GM12878 (cell line): ENCODE measurements at regions not wholly inside any gene's neighbourhood (a gene's known extent, or its start where the extent isn't known, plus 50 kb on each side); places are given as distances from the start of the nearest gene placed in this dataset.

Experiments
- ATAC-seq: fragments of 200-7000 bp; cut with Tn5 transposase; 3 replicates; pipeline ENCODE4 v1.9.1; 2020; ENCODE audit warnings: mild to moderate bottlenecking, moderate library complexity
- BruUV-seq: library from RNA; stranded (reverse); fragments of 400-500 nt; replicated peaks from 2 replicates; lab custom pipeline; 2021; lab: Mats Ljungman, UMichigan
- CTCF ChIA-PET: fragments of 300-600 bp; sonication (Branson Sonifier 250); formaldehyde crosslinking; extraction: SDS; loops from one replicate; lab custom pipeline; 2021; ENCODE audit warnings: inconsistent platforms; lab: Yijun Ruan, JAX
- POLR2A ChIA-PET: fragments of 350-600 bp; formaldehyde crosslinking; extraction: SDS; loops from one replicate; lab custom pipeline; 2021; ENCODE audit warnings: inconsistent platforms; lab: Charles Lee
- RAD21 ChIA-PET: fragments of 300-600 bp; sonication (Branson Sonifier 250); formaldehyde crosslinking; loops from one replicate; lab custom pipeline; 2023; ENCODE audit warnings: antibody characterized with exemption; ENCODE audit not compliant: unreplicated experiment; lab: Charles Lee
- SMC1A ChIA-PET: fragments of 300-600 bp; sonication (Branson Sonifier 250); formaldehyde crosslinking; loops from one replicate; lab custom pipeline; 2023; ENCODE audit not compliant: unreplicated experiment, uncharacterized antibody; lab: Charles Lee
- DNase-seq: peaks from one replicate; pipeline ENCODE4 v3.0.0-alpha.2; 2011; ENCODE audit warnings: low read depth, low spot score
- FAIRE-seq: peaks from 3 replicates; lab custom pipeline; 2011; peaks lifted over from hg19 to GRCh38; lab: Jason Lieb, UNC
- H2AFZ ChIP-seq: 2 replicates; pipeline ENCODE4 v1.6.0; 2011; ENCODE audit warnings: low read depth, low read length, control low read depth; ENCODE audit not compliant: control insufficient read depth
- H3K27ac ChIP-seq: 2 replicates; pipeline ENCODE4 v1.5.1; 2011; ENCODE audit warnings: control low read depth; ENCODE audit not compliant: control insufficient read depth, insufficient read depth
- H3K27me3 ChIP-seq, 2 experiments: replicated peaks in 1 of 2; 2 replicates each; pipeline versions ENCODE4 v1.6.0 to v1.6.1; 2011; ENCODE audit warnings: low read length in 1 of 2; ENCODE audit not compliant: control insufficient read depth in 2 of 2, insufficient read depth in 2 of 2
- H3K36me3 ChIP-seq, 2 experiments: 2 replicates each; pipeline ENCODE4 v1.5.1; 2011; ENCODE audit warnings: low read length in 1 of 2; ENCODE audit not compliant: control insufficient read depth in 2 of 2, insufficient read depth in 2 of 2
- H3K4me1 ChIP-seq: 2 replicates; pipeline ENCODE4 v1.6.1; 2011; ENCODE audit warnings: mild to moderate bottlenecking, low read length, moderate library complexity, mixed read lengths; ENCODE audit not compliant: control insufficient read depth, insufficient read depth
- H3K4me2 ChIP-seq: 2 replicates; pipeline ENCODE4 v1.6.0; 2011; ENCODE audit warnings: control low read depth; ENCODE audit not compliant: control insufficient read depth, insufficient read depth
- H3K4me3 ChIP-seq: fragments of 200-600 bp; sonication (generic); 2 replicates; pipeline ENCODE4 v1.5.1; 2016
- H3K79me2 ChIP-seq: 2 replicates; pipeline ENCODE4 v1.6.0; 2011; ENCODE audit warnings: low read length; ENCODE audit not compliant: control insufficient read depth, insufficient read depth
- H3K9ac ChIP-seq: 2 replicates; pipeline ENCODE4 v1.8.0; 2011; ENCODE audit warnings: low read length, control low read depth, mixed read lengths; ENCODE audit not compliant: control insufficient read depth, insufficient read depth
- H3K9me3 ChIP-seq: replicated peaks from 3 replicates; pipeline ENCODE4 v1.5.1; 2011; ENCODE audit warnings: mild to moderate bottlenecking, low read length; ENCODE audit not compliant: control insufficient read depth, insufficient read depth
- H4K20me1 ChIP-seq: 2 replicates; pipeline ENCODE4 v1.6.0; 2011; ENCODE audit not compliant: control insufficient read depth, insufficient read depth
- HDAC2 ChIP-seq: fragments of 200-600 bp; sonication (generic); IDR thresholded peaks from 2 replicates; pipeline ENCODE4 v1.6.1; 2017
- JUND ChIP-seq: IDR thresholded peaks from 2 replicates; pipeline ENCODE4 v1.6.1; 2012; ENCODE audit warnings: low read depth, mild to moderate bottlenecking, low read length, improper control_type of control experiment, moderate library complexity
- NR2F1 ChIP-seq: fragments of 450-650 bp; conservative IDR thresholded peaks from 2 replicates; pipeline ENCODE4 v1.6.1; 2017; ENCODE audit warnings: mild to moderate bottlenecking
- PBX3 ChIP-seq: IDR thresholded peaks from 2 replicates; pipeline ENCODE4 v1.6.1; 2011; ENCODE audit warnings: mild to moderate bottlenecking, low read depth, low read length, moderate library complexity; ENCODE audit not compliant: insufficient replicate concordance
- PRDM15 ChIP-seq: fragments of 450-650 bp; formaldehyde crosslinking; IDR thresholded peaks from 2 replicates; pipeline ENCODE4 v1.4.0; 2020; ENCODE audit warnings: mild to moderate bottlenecking, moderate library complexity
- TAF1 ChIP-seq: IDR thresholded peaks from 2 replicates; pipeline ENCODE4 v1.6.1; 2011; ENCODE audit warnings: mild to moderate bottlenecking, low read depth, low read length, borderline replicate concordance
- USF1 ChIP-seq: IDR thresholded peaks from 2 replicates; pipeline ENCODE4 v1.6.1; 2011; ENCODE audit warnings: borderline replicate concordance, low read depth, mild to moderate bottlenecking, moderate library complexity, mixed read lengths, low read length; ENCODE audit not compliant: insufficient read depth; ENCODE audit errors: extremely low read length
- ZBTB11 ChIP-seq: fragments of 450-650 bp; formaldehyde crosslinking; IDR thresholded peaks from 2 replicates; pipeline ENCODE4 v1.5.0; 2022; ENCODE audit warnings: mild to moderate bottlenecking, missing genetic modification characterization
- ZNF384 ChIP-seq: IDR thresholded peaks from 2 replicates; pipeline ENCODE4 v1.6.1; 2012; ENCODE audit warnings: low read depth, mild to moderate bottlenecking, low read length, improper control_type of control experiment, borderline replicate concordance
- WGBS: methylation state at CpG from one replicate; pipeline ENCODE4 v1.1.6; 2016; ENCODE audit warnings: low lambda C conversion rate; ENCODE audit not compliant: insufficient replicate concordance, insufficient coverage; ENCODE audit errors: missing lambda C conversion rate; 5-methylcytosine and 5-hydroxymethylcytosine counted together
- in situ Hi-C: fragments of 300-500 bp; cut with MboI; formaldehyde crosslinking; loops from 9 replicates; pipeline ENCODE4 v1.14.3; 2018; ENCODE audit warnings: mixed read lengths
- intact Hi-C: fragments of 100-400 bp; cut with micrococcal nuclease; formaldehyde crosslinking; loops from one replicate; pipeline ENCODE4 v1.14.2; 2022; ENCODE audit not compliant: unreplicated experiment

GRCh38 chr5:17429353-17429752 is 68.7 kb upstream of the TAF11L2 start (continued):
- TF ChIP-seq USF1: no peak

- peaks cover 11% of the 10 kb centered on the region for H3K4me1 ChIP-seq
- ATAC-seq (no peak), DNase-seq (no peak), FAIRE-seq (no peak)
- H3K79me2 ChIP-seq: no peaks in the 10 kb centered on the region
- ChIA-PET CTCF (no interaction called here), SMC1A (no interaction called here), RAD21 (no interaction called here), POLR2A (no interaction called here)
- H4K20me1 ChIP-seq: no peaks in the 10 kb centered on the region
- no peaks in the 10 kb centered on the region; the same call in 2 of the 3 replicates for H3K9me3 ChIP-seq
- H3K9ac ChIP-seq: no peak overlapping the region
- no peak overlapping the region for H2AFZ ChIP-seq
- H3K27ac ChIP-seq: no peak overlapping the region
- no peaks in the 10 kb centered on the region for H3K27me3 ChIP-seq
- 37% methylated on average over 4 of the region's 5 CpGs for WGBS
- in situ Hi-C loops: no loop called here
- no peaks in the 10 kb centered on the region for H3K36me3 ChIP-seq
- no TSS peak for BruUV-seq
- no peak overlapping the region for H3K4me3 ChIP-seq
- H3K4me2 ChIP-seq: no peak overlapping the region
- intact Hi-C loops: no loop called here
- no peak for TF ChIP-seq ZNF384
- TF ChIP-seq NR2F1: no peak
- no peak for TF ChIP-seq PBX3
- no peak for TF ChIP-seq ZBTB11 (CRISPR knock-in tag)
- TF ChIP-seq HDAC2: no peak
- TF ChIP-seq JUND: no peak
- TF ChIP-seq PRDM15 (CRISPR knock-in tag): no peak
- TF ChIP-seq TAF1: no peak
Observed at GRCh38 chr5:17430241-17430640, 67.8 kb upstream of the TAF11L2 start.
